HG03432 (cell line): ENCODE measurements at regions not wholly inside any gene's neighbourhood (a gene's known extent, or its start where the extent isn't known, plus 50 kb on each side); places are given as distances from the start of the nearest gene placed in this dataset.
"Not testable (repeated sequence)": the region's sequence is repeated elsewhere in the genome, so short reads cannot be mapped to it uniquely, and the experiment has no call there.

ENCODE experiments used
- ATAC-seq: cut with Tn5 transposase; IDR thresholded peaks from one replicate; pipeline ENCODE4 v1.9.1; 2021; ENCODE audit warnings: mild to moderate bottlenecking, moderate library complexity; ENCODE audit not compliant: unreplicated experiment

DNA sequence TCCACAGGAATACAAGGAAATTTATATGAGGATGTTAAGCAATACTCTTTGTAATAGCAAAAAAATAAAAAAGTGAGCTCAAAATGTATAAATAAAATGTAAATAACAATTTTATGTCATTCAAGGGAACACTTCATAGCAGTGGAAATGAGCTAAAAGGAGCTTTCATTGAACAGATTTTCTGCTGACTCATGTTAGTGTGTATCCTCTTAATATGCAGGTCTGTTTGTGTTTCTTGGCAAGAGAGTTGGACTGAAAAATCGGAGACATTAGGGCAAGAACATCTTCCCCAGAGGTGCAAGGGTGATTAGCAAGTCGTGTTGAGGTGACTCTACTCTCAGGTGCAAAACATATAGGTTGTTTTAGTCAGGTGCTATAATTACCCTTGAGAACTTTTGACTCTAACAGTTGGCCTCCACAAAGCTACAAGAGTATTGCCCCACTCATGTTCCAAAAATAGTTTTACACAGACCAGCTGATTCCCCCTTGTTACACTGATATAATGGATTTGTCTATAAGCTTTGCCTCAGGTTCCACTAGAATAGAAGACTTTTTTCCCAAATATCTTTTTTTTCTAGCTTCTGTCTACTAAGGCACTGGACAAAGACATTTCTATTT lies 702.9 kb downstream of the TENT5A start:
- no peak for ATAC-seq

DNA sequence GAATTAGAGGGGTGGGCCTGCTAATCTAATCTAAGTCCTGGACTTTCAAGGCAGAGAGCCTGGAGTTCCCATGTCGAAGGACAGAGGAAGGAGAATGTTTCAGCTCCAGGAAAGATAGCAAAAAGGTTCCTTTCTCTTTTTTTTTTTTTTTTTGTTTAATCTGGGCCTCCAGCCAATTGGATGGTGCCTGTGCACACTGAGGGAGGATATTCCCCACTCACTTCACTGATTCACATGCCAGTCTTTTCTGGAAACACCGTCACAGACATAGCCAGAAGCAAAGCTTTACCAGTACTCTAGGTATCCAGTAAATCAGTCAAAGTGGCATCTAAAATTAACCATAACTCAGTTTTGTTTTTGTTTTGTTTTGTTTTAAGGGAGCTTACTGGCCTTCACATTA lies 721.1 kb downstream of the TENT5A start:
- ATAC-seq: no peak

DNA sequence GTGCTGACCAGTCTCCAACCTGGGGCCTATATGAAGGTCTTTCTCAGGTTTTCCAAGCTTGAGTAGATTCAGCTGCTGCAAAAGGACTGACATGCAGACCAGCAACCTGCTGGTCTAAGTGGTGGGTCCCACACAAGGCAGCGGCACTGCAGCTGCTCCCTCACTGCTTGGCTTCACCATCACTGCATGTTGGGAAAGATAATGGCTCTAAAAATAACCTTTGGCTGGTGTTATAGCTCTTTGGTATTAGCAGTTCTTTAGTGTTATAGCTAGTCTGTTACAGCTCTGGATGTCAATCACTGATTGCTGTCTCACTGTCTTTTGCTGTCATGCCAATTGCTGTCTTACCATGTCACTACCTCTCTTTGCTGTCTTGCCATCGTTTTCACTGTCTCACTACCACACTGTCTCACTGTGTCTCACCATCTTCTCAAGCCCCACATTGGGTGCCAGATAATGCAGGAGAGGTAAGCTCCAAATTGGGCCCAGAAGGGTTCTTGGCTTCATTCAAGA lies 726.4 kb downstream of the TENT5A start:
- no peak for ATAC-seq

DNA sequence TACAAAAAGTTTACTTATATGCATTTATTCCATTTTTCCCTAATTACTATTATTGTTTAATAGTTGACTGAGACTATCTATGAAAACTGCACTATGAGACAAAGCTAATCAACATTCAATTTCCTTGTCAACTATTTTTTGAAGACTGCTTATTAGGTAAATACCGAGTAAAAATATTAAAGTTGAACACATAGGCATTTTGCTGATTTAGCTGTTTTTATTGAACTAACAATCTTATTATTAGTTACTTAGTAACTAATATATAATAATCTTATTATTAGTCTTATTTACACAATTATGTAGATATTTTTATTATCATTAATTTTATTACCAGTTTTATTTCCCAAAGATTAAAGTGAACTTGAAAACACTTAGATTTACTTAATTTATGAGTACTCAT lies 728.8 kb downstream of the TENT5A start:
- ATAC-seq: no peak

DNA sequence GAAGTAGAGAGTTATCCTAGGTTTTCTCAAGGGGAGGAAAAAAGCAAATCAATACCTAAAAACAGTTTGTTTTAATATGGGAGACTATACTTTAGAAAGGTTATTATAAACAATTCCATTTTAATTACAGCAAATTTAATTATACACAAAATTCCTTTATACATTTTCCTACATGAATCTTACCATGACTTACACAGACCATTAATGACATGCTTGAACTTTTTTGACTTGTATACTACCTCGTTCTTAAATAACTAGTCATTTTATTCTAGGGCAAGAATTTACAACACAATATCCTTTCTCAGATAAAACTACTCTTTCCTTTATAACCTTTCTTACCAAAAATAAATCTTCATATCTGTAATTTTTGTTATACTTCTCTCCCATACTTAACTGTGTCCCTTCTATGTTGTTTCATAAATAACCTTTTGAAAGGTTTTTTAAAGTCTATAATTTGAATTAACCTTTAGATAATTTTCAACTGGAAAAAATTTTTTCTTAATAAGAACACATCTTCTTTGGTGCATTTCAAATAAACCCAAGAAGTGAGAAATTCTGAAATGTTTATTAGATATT lies 729.4 kb downstream of the TENT5A start:
- ATAC-seq: no peak

DNA sequence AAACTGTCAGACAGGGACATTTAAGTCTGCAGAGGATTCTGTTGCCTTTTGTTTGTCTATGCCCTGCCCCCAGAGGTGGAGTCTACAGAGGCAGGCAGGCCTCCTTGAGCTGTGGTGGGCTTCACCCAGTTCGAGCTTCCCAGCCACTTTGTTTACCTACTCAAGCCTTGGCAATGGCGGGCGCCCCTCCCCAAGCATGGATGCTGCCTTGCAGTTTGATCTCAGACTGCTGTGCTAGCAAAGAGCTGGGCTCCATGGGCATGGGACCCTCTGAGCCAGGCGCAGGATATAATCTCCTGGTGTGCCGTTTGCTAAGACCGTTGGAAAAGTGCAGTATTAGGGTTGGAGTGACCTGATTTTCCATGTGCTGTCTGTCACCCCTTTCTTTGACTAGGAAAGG lies 734.9 kb downstream of the TENT5A start:
- ATAC-seq: not testable (repeated sequence)

DNA sequence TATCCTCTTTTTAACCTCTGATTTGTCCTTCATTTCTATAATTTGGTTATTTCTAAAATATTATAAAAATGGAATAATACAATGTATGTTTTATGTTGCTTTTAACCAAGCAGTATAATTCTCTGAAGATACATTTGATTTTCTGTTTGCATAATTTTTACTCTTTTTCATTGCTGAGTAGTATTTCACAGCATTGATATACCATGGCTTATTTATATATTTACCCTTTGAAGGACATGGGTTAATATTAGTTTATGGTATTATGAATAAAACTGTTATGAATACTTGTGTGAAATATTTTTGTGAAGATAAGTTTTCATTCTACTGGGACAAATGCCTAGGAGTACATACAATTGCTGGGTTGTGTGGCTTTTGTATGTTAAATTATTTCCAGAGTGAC lies 748.6 kb downstream of the TENT5A start:
- ATAC-seq: no peak

DNA sequence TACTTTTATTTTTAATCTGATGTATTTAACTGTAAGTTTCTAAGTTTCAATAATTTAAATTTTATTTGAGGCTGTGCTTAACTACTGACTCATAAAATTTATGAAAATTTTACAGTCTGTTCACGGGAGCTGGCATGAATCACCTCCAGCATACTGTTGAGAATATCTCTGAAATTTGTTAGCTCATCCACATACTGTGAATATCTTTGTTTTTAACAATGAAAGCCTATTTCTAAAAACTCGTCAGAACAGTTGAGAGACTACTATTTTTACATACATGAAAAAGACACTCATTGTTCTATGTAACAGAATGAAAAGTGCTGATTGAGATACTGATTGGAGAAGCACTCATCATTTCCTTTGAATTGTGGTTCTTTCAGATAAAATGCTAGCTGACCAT lies 749.3 kb downstream of the TENT5A start:
- ATAC-seq: no peak

DNA sequence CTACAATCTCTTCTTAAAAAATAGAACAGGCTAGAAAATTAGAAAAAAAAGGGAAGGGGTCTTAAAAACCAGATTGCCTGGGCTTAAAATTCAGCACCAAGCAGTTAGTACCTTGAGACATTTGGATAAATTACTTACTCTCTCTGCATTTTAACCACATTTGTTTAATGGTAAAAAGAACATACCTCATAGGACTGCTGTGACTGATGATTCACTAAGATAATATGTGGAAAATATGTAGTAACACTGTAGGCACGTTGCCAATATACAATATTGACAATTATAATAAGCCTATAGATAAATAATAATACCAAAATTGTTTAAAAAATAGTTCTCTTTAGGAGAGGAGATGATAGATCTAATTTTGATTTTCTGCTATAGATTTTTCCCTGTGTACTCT lies 750.4 kb downstream of the TENT5A start:
- no peak for ATAC-seq

DNA sequence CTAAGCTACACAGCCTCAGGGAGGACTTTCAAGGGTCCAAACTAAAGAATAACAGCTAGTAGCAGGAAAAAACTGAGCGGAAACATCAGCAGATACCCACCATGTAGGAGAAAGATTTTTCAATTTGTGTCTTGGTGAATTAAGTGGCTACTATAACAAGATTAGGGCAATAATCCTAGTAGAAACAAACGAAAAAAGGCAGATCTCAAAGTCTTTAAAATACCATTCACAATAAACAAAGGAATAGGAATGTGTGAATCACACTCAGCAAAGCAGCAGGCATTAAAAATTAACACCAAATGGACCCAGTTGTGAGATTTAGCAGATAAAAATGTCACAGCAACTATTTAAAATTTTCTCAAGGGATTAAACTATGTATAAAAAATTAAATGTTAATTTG lies 761.2 kb downstream of the TENT5A start:
- ATAC-seq: no peak

DNA sequence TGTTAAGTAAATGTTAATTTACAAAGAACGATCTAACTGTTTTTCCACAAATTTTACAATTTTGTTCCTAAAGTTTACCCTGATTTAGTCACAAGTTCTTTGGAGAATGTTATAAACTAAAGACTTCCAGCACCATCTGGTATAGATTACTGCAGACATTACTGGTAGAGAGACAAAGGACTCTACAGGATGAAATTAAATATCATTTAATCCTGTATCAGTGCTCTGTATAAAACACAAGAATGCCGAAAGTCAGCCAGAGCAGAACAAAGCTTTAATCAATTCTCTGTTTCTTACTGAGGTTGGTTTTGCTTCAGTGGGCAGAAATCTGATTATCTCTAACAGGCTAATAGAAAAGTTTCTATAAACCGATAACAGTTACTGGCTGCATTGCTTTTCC lies 763.6 kb downstream of the TENT5A start:
- no peak for ATAC-seq

DNA sequence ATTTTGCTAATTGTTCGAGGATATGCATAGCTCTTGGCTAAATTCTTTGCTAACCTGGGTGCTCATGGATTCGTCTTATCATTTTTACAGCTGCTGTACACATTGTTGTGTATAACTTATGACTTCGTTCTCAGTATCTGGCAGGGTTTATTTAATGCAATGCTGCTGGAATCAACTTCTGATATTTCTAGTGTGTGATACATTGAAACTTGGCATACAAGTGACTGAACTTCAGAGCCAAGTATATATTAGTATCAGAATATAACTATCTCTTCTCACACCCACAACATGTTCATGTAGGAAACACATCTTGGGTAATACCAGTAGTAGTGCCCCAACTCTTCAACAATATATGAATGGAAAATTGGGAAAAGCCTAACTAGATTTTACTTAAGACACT lies 764.2 kb downstream of the TENT5A start:
- no peak for ATAC-seq

DNA sequence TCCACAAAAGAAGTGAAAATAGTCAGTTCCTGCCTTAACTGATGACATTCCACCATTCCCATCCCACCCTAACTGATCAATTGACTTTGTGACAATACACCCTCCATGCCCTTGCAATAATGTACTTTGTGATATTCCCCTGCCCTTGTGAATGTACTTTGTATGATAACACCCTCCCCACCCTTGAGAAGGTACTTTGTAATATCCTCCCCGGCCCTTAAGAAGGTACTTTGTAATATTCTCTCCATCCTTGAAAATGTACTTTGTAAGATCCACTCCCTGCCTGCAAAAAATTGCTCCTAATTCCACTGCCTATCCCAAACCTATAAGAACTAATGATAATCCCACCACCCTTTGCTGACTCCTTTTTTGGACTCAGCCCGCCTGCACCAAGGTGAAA lies 771.3 kb downstream of the TENT5A start:
- not testable (repeated sequence) for ATAC-seq

DNA sequence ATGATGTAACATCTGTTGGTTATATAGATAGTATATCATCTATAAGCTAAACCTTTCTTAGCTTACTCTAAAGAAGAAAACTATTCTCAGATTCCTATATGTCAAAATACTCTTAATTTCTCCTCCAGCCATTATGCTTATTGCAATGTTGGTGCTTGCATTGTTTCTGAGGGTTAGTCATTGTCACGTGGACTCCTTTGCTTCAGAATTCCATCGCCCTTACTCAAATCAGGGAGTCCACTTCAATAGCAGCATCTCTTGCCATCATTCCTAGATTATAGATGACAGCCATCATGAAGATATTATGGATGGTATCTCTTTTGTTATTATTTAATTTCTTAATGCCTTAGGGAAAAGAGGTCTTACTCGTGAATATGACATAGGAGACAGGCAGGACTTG lies 776.1 kb downstream of the TENT5A start:
- ATAC-seq: no peak

DNA sequence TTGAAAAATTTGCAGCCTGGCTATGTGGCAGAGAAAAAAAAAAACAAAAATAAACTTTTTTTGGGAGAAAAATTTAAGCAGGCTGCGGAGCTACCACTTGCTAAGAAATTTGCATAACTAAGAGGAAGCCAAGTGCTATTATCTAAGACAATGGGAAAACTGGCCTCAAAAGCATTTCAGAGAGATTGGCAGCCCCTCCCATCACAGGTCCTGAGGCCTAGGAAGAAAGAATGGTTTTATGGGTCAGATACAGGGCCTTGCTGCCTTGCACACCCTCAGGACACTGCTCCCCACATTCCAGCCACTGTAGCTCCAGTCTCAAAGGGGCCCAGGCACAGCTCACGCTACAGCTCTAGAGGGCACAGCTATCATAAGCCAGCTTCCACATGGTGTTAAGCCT lies 777.9 kb downstream of the TENT5A start:
- ATAC-seq: no peak

DNA sequence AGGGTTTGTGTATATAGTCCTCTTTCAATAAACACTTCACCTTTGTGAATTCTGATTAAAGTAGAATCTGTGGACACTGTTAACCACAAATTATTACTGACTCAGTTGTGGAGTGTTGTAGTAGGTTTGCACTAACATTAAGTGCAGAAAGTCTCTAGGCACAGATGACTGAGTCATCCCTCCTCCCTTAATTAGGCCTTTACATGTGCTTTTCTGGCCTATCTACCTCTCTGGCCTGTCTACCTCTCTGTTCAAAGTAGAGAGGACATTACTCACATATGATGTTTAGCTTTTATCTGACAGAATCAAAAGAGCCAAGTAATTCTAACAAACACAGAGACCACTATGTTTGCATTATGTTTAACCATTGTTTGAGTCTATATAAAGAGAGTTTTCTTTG lies 783.0 kb downstream of the TENT5A start:
- ATAC-seq: no peak

DNA sequence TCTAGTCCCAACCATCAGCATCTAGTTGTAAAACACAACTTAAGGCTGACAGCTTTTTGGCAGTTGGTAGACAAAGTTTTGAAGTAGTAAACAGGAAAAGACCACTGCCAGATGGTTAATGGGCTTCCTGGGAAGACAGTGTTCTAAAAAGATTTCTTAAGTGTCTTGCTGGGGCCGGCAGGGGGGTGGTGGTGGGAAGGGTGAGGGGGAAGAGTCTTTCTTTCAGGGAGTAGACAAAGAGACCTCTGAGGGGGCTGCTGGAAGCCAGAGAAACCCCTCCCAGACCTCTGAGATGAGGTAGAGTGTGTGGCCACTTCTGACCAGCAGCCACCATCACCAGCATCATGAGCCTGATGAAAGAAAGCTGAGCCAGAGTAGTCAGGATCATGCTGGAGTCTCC lies 784.9 kb downstream of the TENT5A start:
- no peak for ATAC-seq

DNA sequence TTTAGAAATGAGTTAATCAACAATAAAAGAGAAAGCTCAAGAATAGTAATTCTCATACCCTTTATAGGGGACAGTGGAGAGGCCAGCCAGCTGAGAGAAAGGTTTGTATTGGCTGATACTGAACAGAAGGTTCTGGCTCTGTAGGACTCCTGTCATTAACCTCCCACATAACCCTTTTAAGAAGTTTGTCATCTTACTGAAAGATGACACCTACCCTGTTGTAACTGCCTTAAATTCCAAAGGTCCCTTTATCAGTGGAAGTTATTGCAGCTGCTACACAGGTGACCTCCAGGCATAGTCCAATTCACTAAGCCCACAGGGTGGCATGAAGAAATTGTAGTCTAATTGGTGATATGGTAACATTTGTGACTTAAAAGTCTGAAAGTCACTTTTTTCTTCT lies 790.1 kb downstream of the TENT5A start:
- ATAC-seq: no peak

DNA sequence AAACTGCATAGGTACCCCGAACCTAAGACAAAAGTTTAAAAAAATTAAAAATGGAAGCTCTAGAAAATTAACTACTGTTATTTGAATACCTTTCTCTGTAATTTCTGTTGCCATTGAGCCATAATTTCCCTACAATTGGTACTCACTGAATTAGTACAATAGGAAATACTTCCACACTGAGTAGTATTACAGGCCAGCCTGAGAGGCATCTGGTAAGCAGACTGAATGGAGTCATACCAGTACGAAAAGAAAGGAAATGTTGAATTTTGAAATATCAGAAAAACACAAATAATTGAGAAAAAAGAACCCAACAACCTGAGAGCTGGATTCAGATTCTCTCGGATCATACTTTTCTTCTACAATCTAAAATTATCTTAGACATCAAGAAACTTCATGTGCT lies 791.3 kb downstream of the TENT5A start:
- no peak for ATAC-seq

DNA sequence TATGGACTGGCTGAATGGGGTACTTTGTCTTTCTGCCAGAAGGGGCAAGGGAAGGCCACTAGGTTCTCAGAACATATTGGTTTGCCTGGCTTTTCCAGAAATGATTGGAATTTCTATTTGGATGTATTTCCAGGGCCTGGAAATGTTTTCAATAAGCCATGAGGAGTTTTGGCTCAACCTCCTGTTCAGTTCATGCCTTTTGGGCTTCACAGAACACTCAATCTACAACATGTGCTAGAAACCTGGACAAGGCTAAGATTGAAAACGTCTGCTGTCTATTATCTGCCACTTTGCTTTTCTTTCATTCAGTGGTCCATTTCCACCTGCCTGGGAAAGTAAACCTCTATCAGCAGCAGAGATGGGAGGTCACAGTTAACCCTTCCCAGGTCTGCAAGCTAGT lies 793.4 kb downstream of the TENT5A start:
- no peak for ATAC-seq

DNA sequence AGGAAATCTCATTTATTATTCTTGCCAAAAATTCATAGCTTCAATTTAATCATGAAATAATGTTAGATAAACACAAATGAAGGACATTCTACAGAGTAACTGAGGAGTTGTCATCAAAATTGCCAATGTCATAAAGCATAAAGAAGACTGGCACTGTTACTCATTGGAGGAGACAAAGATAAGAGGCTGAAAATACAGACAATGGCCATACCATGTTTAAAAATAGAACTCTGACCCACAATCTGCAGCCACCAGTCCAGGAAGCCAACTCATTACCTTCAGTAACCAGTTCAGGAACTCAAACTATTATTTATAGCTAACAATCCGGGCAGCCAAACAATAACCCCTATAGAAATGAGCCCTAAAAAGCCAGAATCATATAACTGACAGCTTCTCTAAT lies 795.6 kb downstream of the TENT5A start:
- ATAC-seq: no peak

DNA sequence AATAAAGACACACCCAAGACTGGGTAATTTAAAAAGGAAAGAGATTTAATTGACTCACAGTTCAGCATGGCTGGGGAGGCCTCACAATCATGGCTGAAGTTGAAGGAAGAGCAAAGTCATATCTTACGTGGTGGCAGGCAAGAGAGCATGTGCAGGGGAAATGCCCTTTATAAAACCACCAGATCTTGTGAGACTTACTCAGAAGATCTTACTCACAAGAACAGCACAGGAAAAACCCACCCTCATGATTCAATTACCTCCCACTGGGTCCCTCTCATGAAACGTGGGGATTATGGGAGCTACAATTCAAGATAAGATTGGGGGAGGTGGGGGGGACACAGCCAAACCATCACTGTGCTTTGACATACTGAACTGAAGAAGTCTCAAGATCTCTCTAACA lies 800.0 kb downstream of the TENT5A start:
- peak; percentile 51 for ATAC-seq

DNA sequence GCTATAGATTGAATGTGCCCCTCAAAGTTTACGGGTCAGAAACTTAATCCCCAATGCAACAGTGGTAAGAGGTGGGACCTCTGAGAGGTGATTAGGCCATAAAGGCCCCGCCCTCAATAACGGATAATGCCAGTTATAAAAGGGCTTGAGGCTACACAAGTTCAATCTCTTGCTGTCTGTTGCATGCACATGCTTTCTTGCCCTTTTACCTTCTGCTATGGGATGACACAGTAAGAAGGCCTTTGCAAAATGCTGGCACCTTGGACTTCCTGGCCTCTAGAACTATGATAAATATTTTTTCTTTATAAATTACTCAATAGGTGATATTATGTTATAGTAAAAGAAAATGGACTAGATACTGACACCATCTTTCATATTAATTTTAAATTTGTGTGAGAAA lies 806.1 kb downstream of the TENT5A start:
- ATAC-seq: no peak
